Erythroblast (primary cell): ENCODE measurements at regions not wholly inside any gene's neighbourhood (a gene's known extent, or its start where the extent isn't known, plus 50 kb on each side); places are given as distances from the start of the nearest gene placed in this dataset.

Experiments used
- GATA1 ChIP-seq: IDR thresholded peaks from 2 replicates; pipeline ENCODE4 v1.6.1; 2011; ENCODE audit warnings: low read depth, mild to moderate bottlenecking, control low read depth, low read length, moderate library complexity
- POLR2A ChIP-seq: IDR thresholded peaks from 2 replicates; pipeline ENCODE4 v1.6.1; 2011; ENCODE audit warnings: mild to moderate bottlenecking, low read length

- TF ChIP-seq POLR2A: no peak
- no peak for TF ChIP-seq GATA1
Measured at GRCh38 chr10:4061441-4061951, 276.5 kb upstream of the KLF6 start.
